GM19035 (cell line): ENCODE measurements at regions not wholly inside any gene's neighbourhood (a gene's known extent, or its start where the extent isn't known, plus 50 kb on each side); places are given as distances from the start of the nearest gene placed in this dataset.
"Not testable (repeated sequence)": the region's sequence is repeated elsewhere in the genome, so short reads cannot be mapped to it uniquely, and the experiment has no call there.

ENCODE experiments used
- ATAC-seq: cut with Tn5 transposase; IDR thresholded peaks from one replicate; pipeline ENCODE4 v1.9.1; 2021; ENCODE audit not compliant: unreplicated experiment

DNA sequence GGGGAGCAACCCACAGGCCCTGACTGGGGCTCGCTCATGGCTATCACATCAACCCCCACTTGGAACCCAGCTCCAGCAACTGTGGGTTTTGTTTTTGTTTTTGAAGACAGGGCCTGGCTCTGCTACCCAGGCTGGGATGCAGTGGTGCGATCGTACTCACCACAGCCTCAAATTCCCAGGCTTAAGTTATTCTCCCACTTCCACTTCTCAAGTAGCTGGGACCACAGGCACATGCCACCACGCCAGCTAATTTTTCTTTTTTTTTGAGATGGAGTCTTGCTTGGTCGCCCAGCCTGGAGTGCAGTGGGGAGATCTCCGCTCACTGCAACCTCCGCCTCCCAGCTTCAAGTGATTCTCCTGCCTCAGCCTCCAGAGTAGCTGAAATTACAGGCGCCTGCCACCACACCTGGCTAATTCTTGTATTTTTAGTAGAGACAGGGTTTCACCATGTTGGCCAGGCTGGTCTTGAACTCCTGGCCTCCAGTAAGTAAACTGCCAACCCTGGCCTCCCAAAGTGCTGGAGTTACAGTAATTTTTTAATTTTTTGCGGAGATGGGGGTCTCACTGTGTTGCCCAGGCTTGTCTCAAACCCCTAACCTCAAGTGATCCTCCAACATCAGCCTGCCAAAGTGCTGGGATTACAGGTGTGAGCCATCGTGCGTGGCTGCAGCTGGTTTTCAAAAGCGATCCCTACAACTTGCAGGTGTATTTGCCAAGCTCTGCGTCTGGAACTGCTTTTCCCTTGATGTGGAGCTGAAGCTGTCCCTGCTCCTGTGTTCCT lies 228.7 kb downstream of the SKIDA1 start:
- ATAC-seq = no peak

DNA sequence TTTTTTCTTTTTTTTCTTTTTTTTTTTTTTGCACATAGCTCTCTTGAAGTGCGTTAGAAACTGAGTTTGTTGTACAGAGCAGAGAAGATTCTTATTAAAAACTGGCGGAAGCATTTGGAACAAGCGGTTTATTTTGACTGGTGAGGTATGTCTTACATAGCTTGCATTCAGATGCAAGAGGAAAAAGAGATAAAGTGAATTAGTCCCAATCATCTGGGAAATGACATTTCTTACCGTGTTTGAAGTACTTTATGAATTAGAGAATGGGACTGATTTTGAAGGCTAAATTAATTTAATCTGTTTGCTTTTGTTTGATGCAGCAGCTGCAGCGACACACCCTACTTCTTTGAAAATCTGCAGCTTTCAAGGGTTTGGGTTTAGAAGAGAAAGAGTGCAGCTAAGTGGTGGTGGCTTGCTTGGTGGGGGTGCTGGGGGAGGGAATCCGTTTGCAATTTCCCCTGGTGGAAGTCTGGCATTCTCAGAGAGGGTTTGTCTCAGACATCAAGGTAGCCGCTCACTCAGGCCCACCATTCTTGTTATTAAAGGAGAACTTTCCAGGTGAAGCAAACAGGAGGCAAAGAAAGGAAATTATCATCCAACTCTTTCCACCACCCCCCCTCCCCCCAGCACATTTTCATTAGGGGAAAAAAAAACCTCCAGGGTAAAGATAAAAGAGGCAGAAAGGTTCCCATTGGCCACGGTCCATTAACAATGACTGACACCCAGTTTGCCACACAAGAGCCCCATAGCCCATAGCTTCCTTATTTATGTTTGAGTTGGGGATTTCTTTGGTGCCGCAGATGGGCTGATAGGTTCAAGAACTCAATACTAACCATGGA lies 231.7 kb downstream of the SKIDA1 start:
- no peak for ATAC-seq

DNA sequence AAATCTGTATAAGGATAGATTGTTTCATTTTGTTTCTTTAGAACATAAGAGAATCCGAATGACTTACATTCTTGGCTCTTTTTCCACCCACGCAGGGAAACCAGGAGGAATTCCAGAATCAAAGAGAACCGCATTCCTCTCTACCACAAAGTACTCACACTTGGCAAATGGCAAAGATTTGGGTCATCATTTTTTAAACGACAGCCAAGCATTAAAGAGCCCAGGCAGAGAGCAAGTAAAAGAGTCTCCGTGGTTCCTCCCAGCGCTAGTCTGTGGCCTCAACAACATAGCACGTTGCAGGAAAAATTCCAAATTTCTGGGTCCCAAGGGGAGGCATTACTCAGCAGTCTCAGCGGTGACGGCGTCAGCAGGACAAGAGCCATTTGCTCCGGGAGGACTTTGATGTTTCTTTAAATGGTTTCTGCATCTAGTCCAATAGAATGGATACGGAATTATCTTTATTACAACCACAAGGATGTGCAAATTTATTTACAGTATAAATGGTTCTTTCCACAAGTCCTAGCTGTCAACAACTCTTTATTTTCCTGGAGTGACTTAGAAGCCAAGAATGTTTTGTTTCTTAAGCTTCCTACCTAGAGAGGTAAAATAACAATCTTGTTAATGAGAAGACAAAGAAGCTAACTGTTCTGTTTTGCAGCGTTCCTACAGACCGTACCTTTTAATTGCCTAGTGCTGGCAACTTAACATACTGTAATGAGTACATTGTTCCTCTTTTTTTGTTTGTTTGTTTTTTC lies 232.5 kb downstream of the SKIDA1 start:
- ATAC-seq = no peak

DNA sequence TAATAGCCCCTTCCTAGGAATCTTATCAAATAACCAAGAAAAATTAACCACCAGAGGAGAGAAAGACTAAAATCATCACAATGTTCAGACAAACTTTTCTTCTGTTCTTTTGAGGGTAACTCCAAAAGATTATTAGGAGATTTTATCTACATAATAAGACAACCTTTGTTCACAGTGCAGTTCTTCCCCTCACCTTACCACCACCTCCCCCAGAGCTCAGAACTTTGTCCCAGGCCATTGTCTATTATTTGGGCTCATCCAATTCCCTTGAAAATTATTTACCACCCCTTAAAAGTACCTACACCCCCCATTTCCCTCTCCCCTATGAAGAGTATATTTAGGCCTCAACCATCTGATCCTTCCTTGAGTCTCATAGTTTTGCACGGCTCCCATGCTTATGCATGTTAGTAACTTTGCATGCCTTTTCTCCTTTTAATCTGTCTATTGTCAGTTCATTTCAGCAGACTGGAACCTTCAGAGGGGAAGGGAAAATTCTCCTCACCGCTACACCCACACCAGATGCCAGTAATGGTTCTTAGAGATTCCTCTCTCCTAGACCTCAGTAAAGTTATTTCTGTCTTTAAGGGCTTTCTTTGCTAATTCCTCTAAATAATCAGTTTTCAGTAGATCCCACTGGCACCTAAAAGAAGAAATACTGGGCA lies 234.9 kb downstream of the SKIDA1 start:
- no peak for ATAC-seq

DNA sequence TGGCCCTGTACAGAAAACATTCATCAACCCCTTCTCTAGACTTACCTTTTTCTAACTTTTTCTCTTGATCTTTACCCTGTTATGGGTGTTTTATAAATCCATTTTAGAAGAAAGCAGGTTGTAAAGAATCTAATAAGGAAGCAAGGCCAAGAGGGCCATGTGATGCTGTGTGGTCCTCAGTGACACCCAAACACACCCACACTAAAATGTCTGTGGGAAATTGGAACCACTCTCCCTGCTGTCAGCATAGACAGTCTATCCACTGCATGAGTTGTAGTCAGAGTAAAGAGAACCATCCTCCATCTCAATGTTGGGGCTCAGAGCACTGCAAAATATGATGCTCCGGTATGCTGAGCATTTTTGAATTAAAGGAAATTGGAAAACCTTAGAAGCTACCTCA lies 235.5 kb downstream of the SKIDA1 start:
- no peak for ATAC-seq

DNA sequence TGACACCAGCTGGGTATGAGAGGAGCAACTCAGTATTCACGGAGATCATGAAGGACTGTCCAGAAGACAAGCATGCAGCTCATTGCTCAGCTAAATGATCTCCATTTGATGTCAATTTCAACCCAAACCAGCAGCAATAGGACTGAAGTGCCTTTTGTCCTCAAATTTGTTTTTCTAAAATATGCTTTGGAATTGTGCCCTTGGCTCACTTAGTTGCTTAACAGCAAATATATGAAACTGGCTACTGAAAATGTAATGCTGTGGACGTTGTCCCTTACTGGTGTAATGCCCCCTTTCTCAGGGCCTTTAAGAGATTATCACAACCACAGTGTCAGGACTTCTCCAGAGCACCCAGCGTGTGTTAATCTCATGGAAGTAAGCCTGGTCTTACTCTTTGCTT lies 236.2 kb downstream of the SKIDA1 start:
- no peak for ATAC-seq

DNA sequence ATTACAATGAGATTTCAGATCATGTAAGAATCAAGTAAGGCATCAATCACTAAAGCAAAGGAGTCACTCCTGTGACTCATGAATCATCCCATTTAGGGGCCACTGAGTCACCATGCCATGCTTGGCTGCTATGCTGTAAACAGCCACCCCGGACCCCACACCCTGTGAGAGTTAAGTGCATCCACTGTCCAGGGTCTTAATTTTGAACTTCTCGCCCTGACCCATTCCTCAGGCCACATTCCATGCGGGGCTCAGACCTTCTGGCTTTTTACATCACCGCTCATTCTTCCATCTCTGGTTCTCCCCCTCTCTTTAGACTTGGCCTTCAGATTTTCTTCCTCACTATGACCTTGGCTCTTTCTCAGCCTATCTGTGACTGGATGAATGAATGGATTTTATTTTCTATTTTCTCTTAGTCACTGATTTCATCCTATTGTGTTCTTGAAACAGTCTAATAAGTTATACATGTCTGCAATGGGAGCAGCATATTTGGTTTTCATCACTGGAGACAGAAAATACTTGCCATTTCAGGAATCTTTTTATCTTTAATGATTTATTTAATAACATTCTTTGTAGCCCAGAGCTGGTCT lies 239.6 kb downstream of the SKIDA1 start:
- ATAC-seq = no peak

DNA sequence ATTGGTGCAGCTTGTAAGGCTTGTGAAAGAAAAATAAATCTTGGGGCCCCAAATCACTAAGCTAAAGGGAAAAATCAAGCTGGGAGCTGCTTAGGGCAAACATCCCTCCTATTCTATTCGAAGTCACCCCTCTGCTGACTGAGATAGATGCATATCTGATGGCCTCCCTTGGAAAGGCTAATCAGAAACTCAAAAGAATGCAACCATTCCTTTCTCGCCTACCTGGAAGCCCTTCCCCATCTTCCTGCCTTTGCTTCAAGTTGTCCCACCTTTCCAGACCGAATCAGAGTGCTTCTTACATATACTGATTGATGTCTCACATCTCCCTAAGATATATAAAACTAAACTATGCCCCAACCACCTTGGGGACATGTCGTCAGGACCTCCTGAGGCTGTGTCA lies 240.3 kb downstream of the SKIDA1 start:
- ATAC-seq = no peak

DNA sequence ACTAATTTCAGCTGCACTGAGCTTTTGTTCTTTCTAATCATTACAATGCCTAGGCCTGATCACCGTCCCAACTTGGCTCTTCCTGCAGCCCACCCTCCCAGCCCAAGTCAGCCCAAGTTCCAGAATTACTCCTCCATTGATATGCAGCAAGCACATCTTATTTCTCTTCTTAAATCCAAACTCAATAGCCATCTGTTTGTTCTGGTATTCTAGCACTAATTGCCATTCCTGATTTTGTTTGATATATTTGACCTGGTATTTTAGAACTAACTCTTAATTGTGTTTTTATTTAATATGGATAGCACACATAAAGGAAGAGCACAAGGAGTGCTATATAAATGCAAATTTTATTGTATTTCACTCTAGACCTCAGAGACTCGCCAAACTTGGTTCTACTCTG lies 241.2 kb downstream of the SKIDA1 start:
- ATAC-seq = no peak

DNA sequence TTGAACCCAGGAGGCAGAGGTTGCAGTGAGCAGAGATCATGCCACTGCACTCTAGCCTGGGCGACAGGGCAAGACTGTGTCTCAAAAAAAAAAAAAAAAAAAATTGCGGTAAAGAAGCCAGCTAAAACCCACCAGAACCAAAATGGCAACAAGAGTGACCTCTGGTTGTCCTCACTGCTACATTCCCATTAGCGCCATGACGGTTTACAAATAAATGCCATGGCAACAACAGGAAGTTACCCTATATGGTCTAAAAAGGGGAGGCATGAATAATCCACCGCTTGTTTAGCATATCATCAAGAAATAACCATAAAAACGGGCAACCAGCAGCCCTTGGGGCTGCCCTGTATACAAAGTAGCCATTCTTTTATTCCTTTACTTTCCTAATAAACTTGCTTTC lies 242.4 kb downstream of the SKIDA1 start:
- ATAC-seq = not testable (repeated sequence)

DNA sequence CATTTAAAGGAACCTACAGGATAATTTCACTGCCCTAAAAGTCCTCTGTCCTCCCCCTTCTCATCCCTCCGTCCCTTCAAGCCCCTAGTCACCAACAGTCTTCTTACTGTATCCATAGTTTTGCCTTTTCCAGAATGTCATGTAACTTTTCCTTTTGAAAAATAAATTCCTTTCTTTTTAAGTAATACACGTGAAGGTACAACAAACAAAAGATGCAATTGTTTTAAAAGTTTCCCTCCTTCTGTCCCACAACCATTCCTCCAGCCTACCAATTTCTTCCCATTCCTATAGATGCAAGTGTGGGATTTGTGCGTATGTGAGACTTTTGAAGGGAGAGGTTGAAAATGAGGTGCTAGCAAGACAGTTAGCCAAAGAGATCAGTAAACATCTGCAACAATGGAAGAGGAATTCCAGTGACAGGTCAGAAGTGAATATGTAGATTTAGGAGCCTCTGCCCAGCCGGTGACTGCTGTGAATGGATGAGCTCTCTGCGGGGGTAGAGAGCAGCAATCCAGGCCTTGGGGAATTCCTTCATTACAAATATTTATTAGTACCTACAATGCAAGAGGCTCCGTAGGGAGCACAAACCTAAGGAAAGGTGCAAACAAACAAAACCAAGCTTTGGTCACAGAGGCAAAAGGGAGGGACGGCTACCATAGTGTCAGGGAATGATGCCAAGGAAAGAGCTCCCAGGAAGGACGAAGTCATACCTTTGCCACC lies 243.6 kb downstream of the SKIDA1 start:
- no peak for ATAC-seq

DNA sequence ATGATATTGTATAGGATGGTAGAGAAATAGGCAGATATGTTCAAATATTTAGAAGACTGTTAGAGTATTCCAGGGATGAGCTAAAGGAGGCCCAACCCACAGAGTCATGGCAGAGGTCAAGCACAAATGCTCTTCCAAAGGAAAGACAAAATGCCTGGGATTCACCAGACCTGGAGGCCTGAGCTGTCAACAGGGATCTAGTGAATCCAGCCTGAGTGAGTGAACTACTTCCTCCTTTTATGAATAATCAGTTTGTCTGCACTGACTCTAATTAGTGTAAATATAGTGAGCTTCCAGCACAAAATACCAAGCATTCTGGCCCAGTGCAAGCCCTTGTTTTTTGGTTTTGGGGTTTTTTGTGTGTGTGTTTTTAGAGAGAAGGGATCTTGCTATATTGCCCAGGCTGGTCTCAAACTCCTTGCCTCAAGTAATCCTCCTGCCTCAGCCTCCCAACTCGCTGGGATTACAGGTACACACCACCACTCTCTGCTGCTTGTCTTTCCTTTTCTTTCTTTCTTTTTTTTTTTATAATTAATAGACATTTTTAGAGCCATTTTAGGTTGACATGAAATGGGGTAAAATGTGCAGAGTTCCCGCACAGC lies 244.4 kb downstream of the SKIDA1 start:
- ATAC-seq = no peak

DNA sequence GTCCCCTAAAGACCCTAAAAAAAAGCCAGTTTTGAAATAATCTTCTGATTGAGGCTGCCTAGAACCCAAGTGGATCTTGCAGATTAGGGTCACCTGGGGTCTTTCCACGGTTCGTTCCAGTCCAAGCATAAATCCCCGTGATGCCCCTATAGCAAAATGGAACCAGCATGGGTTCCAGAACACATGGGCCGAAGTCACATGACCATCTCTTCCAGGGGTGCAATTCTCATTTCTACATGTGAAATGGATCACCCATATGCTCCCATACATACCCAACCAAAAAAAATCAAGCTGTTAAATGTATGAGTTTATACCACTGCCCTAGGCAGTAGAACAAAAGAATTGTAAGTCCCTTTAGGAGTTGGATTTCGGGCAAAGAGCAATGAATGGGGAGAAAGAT lies 245.4 kb downstream of the SKIDA1 start:
- no peak for ATAC-seq

DNA sequence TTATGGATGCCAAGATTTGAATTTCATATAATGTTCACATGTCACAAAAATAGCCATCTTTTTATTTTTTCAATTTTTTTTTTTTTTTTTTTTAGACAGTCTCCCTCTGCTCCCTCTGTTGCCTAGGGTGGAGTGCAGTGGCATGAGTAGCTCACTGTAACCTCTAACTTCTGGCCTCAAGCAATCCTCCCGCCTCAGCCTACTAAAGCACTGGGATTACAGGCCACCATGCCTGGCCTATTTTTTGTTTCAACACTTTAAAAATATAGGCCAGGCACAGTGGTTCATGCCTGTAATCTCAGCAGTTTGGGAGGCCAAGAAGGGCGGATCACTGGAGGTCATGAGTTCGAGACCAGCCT lies 246.3 kb downstream of the SKIDA1 start:
- no peak for ATAC-seq

DNA sequence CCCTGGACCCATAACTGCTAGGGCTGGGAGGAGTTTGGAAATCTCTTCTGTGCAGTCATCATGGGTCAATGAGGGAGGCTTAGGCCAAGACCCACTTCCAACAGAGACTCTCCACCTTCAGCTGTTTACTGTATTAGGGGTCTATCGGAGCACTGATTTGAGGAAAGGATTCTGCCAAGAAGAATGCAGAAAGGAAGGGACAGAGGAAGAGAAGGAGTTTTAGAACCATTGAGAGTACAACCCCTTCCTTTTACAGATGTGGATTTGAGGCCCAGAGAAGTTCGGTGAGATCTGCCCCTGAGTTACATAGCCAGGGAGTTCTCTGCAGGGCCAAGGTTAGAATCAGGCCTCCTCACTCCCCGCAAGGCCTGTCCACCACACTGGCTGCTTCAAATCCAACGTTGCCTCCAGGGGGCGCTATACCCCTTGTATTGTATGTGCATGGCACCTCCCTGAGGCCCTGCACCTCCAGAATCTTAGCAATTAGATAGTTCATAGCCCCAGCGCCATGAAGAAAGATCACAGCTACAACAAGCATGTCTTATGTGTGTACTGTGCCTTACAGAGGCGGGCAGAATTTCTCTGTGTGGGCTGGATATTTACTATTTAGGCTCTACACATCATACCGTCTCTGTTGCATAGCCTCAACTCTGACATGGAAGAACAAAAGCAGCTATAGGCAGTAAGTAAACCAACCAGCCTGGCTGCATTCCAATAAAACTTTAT lies 246.8 kb downstream of the SKIDA1 start:
- peak; percentile 81 for ATAC-seq

DNA sequence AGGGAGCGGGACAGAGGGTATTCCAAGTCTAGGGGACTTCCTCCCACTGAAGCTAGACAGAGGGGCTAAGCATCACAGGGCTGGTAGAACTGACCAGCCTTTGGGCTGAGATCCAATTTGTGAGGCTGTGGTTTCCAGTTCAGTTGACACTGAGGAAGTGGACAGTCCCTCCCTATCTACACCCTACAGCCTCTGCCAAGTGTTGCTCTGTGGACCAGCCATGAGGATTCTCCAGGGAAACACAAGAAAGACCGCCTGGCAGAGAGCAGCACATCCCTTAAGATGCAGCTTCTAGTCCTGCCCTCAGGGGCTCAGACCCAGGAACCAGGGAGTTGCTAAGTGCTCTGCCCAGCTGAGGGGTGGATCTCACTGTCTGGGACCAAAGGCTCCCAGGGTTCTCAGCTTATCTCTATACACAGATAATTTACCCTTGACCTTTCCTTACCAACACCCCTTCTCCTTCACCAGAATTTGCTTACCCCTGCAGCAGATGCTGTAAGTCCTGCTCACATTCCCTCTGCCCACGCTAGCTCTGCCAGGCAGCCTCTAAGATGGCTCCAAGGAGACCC lies 252.0 kb downstream of the SKIDA1 start:
- ATAC-seq = no peak

DNA sequence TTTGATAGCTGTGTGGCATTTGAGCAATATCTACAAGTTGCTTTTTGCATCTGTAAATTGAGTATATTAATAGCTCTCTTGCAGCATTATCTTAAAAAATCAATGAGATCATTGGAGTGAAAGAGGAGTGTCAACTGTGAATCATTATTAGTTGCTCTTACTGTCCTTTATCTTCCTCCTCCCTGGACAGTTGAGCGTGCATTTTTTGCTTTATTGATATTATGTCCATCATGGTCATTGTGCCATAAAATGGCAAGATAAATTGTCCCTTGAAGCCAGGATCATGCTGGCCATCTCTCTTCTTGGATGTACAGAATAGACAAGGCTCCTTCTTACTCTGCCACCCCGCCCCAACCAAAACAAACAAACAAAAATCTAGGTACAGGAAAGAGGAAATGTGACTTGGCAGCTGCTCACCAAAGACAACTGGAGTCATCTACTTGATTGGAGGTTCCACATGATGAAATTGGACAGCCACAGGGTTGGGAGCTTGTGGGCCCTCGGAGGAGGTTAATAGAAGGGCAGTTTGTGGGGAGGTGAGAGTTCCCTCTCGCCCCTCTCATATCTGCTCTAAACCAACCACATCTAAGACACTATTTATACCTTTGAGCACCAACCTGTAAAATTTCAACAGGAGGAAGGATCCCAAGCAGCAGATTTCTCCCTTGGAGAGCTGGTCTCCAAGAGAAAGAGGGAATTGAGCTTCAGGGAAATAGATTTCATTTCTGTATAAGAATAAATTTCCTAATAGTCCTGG lies 252.7 kb downstream of the SKIDA1 start:
- no peak for ATAC-seq

DNA sequence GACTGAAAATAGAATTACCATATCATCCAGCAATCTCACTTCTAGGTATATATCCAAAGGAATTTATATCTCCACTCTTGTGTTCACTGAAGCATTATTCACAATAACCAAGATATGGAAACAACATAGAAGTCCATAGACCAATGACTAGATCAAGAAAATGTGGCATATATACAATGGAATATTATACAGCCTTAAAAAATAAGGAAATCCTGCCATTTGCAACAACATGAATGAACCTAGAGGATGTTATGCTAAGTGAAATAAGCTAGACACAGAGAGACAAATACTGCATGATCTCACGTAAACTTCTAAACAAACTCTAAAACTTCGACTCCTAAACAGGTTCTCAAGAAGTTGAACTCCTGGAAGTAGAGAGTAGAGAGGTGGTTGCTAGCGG lies 254.5 kb downstream of the SKIDA1 start:
- no peak for ATAC-seq
